GM21576 (cell line): ENCODE measurements at regions not wholly inside any gene's neighbourhood (a gene's known extent, or its start where the extent isn't known, plus 50 kb on each side); places are given as distances from the start of the nearest gene placed in this dataset.

Experiments used
- ATAC-seq: cut with Tn5 transposase; IDR thresholded peaks from one replicate; pipeline ENCODE4 v1.9.1; 2021; ENCODE audit warnings: mild to moderate bottlenecking, moderate library complexity; ENCODE audit not compliant: unreplicated experiment

- ATAC-seq = no peak
These were observed 566.2 kb downstream of the BNC2 start for GRCh38 chr9:16304301-16304700.

DNA sequence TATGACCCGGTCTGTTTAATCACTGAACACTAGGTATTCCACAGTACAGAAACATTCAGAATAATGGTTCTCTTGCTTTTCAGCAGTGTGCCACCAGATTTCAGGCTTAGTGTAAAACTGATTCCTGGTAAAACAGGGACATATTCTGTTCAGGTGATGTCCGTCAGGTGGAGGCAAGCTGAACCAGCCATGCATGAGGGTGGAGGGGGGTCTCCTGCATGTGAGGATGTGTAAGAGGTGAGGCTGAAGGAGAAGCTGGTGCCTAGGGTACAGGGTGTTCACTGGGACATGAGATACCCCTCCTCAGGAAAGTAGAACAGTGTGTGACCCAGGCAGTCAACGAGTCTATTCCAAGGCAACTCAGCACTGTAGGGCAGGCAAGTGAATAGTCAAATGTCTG lies 563.9 kb downstream of the BNC2 start:
- ATAC-seq = no peak

DNA sequence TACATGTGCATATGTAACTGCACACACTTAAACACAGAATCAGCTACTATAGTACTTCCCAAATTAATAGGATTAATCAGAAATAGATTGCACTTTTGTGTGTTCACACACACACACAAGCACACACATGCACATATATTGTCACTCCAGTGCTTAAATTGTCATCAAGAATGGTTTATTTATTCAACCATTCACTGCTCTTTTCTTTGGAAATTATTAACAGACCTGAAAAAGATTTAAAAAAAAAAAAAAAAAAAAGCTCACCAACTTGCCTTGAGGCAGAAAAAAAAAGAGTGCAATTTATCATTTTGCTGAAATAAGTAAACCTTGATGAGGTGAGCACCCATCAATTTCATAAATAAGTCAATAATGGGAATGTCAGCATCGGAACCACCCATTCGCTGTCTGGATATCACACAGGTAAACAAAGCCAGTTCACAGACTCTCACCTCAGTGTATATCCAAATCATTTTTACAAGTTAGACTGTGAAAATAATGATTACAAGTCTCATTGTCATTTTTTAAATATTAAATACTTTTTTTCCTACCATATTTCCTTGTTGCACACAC lies 562.8 kb downstream of the BNC2 start:
- ATAC-seq = no peak

DNA sequence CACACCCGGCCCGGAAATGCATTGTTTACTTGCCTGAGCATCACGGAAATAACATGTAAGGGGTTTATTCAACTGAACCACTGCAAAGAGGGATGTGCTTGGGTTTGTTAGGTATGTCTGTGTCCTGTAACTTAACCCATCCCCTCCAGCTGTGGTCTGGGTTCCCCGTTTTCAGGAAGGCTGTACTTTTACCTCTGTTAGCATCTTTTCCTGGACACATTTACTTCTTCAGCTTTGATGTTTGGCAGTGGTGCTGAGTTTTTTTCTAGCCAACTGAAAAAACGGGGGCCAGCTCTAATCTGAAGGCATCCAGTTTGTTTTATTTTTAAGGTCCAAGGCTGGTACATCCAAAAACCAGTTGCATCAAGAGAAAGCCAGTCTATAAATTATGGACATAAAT lies 561.8 kb downstream of the BNC2 start:
- no peak for ATAC-seq

DNA sequence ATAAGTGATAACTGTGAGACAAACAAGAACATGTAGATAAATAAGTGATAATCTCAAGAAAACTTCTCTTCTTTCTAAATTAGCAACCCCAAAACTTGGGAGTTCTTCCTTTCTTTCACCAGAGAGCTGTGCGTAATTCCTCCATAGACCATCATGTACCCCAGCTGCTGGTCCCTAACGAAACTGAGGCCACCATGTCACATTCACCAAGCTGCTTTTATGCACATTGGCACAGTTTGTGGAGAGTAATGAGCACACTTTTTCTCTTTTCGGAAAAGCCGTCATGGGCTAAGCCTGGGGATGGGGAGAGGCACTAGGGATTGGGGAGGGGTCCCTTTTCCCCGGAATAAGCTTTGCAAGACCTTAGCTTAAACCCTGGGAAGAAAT lies 561.4 kb downstream of the BNC2 start:
- ATAC-seq = no peak

- ATAC-seq = no peak
These were observed 560.8 kb downstream of the BNC2 start for GRCh38 chr9:16309469-16310271.

GRCh38 chr9:16310278-16311110 lies 560.0 kb downstream of the BNC2 start:
- no peak for ATAC-seq

DNA sequence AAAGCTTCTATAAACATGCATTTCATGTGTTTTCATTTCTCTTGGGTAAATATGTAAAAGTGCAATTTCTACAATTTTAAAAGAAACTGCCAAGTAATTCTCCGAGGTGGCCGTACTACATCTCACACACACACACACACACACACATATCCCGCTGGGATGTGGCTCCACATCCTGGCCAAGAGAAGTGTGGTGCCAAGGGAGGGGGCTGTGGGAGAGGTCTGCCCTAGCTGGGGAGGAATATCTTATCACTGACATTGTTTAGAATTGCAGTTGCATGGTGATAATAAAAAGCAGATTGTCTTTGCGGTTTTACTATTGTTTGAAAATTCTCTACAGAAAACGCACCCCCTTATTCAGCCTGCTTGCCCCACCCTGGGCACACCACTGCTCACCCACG lies 558.4 kb downstream of the BNC2 start:
- ATAC-seq = no peak

DNA sequence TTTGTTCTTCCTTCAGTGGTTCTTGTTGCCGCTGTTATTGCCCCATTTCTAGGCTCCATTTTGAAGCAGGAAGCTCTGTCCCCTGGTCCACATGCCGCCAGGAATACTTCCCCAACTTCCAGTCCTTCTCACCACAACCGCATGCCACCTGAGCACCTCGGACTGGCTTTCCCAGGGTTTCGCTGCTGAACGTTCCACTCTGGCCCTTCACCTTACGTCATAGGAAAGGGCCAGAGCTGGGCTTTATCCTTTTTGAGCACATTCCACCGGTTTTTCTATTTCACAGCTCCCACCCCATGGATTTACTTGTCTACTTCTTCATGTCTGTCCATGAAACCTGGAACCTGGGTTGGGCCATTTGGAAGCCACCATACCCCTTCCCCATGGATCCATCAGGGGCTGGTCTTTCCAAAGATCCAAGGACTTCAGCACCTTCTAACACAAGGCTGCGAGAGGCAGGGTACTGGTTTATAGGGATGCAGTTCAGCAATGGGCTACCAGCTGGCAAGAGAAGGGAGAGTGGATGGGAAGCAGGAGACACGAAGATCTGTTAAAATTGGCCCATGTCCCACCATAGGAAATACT lies 557.4 kb downstream of the BNC2 start:
- no peak for ATAC-seq

DNA sequence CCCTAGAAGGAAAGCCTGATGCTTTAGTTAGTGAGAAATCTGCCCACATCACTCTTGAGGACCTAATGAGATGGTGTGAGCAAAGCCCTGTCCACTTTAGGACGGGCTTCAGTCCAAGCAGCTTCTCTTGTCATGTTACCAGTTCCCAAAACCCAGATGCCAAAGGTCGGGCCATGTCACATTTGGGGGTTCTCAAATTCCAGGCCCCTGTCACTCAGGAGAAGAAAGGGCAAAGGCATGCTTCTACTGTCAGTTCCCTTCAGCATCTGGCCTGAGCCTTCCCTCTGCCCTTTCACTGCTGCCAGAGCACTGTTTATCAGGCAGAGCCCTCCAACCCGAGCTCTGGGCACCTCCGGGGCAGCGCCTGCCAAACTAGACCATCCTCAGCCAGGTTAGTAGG lies 556.0 kb downstream of the BNC2 start:
- no peak for ATAC-seq

DNA sequence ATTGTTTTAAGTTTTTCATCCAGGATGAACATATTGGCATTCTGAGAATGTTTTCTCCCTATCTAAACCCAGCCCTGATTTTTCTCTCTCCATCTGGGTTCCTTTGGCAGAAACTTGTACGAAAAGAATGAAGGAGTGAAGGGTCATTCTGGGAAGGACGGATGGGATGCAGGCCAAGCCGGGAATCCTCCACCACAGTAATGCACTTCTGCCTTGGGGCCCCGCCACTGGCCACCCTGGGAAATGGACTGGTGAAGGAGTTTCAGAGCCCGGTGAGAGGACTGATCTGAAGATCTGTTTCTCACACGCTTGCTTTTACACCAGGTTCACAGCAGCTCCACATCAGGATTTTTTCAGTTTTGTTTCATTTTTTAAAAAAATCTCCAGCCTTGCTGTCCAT lies 554.8 kb downstream of the BNC2 start:
- no peak for ATAC-seq

DNA sequence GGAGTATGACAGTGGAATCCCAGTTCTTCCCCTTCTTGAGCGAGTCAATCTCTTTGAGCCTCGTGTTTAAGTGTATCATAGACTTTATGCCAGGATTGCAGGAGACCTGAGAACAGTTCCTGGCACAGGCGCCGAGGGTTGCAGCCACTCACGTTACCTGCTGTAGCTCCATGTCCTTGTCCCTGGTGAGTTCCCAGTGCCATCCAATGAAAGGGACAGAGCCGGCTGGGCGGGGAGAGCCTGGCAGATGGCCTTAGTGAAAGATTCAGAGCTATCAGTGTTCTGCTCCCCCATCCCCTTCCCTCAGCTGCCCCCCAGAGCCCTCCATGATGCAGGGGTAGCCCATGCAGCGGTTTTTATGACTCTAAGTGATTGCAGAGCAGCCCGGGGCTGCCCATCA lies 554.0 kb downstream of the BNC2 start:
- no peak for ATAC-seq

GRCh38 chr9:16316911-16317817 lies 553.3 kb downstream of the BNC2 start:
- no peak for ATAC-seq

DNA sequence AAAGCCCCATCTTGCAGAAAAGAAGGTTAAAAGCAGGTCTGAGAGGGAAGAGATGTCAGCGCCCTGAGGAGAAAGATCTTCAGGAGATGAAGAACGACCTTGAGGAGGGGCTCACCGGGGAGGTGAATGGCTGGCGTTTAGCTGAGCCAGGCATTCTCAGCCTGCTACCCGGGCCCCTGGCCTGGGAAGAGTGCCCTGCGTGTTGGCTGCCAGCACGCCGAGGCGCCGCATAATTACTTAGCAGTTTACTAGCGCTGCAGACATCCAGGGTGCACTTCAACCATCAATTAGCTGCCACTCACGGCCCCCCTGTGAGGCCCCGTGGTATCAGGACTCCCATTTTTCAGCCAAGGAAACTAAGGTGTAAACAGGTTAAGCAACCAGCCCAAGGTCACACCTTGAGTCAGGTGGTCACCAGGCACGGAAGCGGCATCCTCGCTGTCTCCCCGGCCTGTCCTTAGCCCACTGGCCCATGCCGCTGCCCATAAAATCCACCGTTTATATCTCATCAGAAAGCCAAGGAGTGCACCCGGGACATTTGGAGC lies 551.9 kb downstream of the BNC2 start:
- no peak for ATAC-seq

GRCh38 chr9:16319646-16320045 lies 550.8 kb downstream of the BNC2 start:
- no peak for ATAC-seq

DNA sequence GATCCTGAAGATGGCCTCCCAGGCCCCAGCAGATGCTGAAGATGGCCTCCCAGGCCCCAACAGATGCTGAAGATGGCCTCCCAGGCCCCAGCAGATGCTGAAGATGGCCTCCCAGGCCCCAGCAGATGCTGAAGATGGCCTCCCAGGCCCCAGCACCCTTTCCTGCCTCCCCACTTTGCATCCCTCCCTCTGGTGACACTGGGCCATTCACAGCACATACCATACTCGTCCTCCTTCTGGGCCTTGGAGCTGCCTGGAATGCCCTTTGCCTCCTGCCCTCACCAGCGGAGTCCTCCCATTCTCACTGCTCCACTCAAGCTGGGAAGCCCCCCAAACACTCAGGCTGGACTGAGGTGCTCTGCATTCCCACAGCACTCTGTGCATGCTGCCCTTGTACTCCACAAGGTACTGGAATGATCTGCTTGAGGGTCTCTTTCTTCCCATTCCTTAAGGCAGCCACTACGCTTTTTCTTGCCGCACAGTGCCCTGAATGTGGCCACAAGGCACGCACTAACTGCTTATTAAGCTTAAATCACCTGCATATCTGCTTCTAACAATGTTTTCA lies 550.0 kb downstream of the BNC2 start:
- ATAC-seq = no peak

- no peak for ATAC-seq
These were observed 548.9 kb downstream of the BNC2 start for GRCh38 chr9:16321461-16322119.

DNA sequence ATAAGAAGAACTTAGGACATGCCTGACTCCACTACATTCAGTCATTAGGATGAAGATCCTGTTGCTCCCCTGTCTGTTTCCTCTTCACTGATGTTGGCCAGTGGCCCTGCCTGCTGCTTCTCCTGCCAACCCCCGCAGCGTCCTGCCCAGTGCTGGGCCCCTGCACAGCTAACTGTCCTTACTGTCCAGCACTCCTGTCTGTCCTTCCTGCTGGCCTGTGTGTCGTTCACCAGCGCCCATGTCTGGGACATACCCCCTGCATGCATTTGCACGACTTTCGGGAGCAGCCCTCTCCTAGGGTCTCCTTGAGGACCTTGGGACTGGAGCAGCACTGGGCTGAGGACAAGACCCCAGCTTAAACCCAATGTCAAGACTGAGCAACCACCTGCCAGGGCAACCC lies 547.6 kb downstream of the BNC2 start:
- ATAC-seq = no peak

- ATAC-seq = no peak
These were observed 544.5 kb downstream of the BNC2 start for GRCh38 chr9:16325966-16326365.
